Neural cell (in vitro differentiated cells): ENCODE measurements at regions not wholly inside any gene's neighbourhood (a gene's known extent, or its start where the extent isn't known, plus 50 kb on each side); places are given as distances from the start of the nearest gene placed in this dataset.

Experiments used
- H2AFZ ChIP-seq: fragments of 200-600, 300-800 bp; sonication (generic), shearing (Covaris generic); 2 replicates; pipeline ENCODE4 v1.6.0; 2014; ENCODE audit warnings: low read depth, mild to moderate bottlenecking, antibody characterized with exemption, low read length, moderate library complexity
- H3F3A ChIP-seq: fragments of 200-600 bp; shearing (Covaris generic); 2 replicates; pipeline ENCODE4 v1.6.1; 2016; ENCODE audit warnings: mild to moderate bottlenecking, moderate library complexity, mixed read lengths, antibody characterized with exemption, low read length; ENCODE audit not compliant: insufficient read depth, poor library complexity, severe bottlenecking
- H3K27ac ChIP-seq: fragments of 200-600, 300-800 bp; sonication (generic), shearing (Covaris generic); 2 replicates; pipeline ENCODE4 v1.5.1; 2014; ENCODE audit warnings: mild to moderate bottlenecking, low read length, moderate library complexity
- H3K27me3 ChIP-seq: fragments of 300-800, 200-600 bp; sonication (generic), shearing (Covaris generic); 2 replicates; pipeline ENCODE4 v1.6.0; 2014; ENCODE audit warnings: mild to moderate bottlenecking, low read depth, low read length, moderate library complexity; ENCODE audit not compliant: insufficient read depth
- H3K36me3 ChIP-seq: fragments of 300-800, 200-600 bp; sonication (generic), shearing (Covaris generic); 2 replicates; pipeline ENCODE4 v1.5.1; 2014; ENCODE audit warnings: mild to moderate bottlenecking, antibody characterized with exemption, low read length, moderate library complexity; ENCODE audit not compliant: insufficient read depth
- H3K4me2 ChIP-seq: fragments of 300-800, 200-600 bp; sonication (generic), shearing (Covaris generic); 2 replicates; pipeline ENCODE4 v1.6.0; 2014; ENCODE audit warnings: mild to moderate bottlenecking, low read length
- H3K4me3 ChIP-seq: fragments of 300-800, 200-600 bp; sonication (generic), shearing (Covaris generic); 2 replicates; pipeline ENCODE4 v1.5.1; 2014; ENCODE audit warnings: mild to moderate bottlenecking, low read length, moderate library complexity
- H3K79me2 ChIP-seq: fragments of 200-600 bp; shearing (Covaris generic); replicated peaks from 2 replicates; pipeline ENCODE4 v1.6.0; 2014; ENCODE audit warnings: mild to moderate bottlenecking, low read length, moderate library complexity; ENCODE audit not compliant: insufficient read depth
- H3K9ac ChIP-seq: fragments of 300-800, 200-600 bp; sonication (generic), shearing (Covaris generic); 2 replicates; pipeline ENCODE4 v1.6.1; 2016; ENCODE audit warnings: mild to moderate bottlenecking, low read length, mixed read lengths
- H3K9me2 ChIP-seq: fragments of 200-600 bp; shearing (Covaris generic); 2 replicates; pipeline ENCODE4 v1.6.1; 2016; ENCODE audit warnings: mild to moderate bottlenecking, low read length, mixed read lengths; ENCODE audit not compliant: insufficient read depth
- H3K9me3 ChIP-seq: fragments of 200-600, 300-800 bp; sonication (generic), shearing (Covaris generic); 2 replicates; pipeline ENCODE4 v1.6.1; 2016; ENCODE audit warnings: mild to moderate bottlenecking, mixed run types, low read length, moderate library complexity, mixed read lengths
- H4K20me1 ChIP-seq: fragments of 200-600 bp; shearing (Covaris generic); 2 replicates; pipeline ENCODE4 v1.6.1; 2016; ENCODE audit warnings: mild to moderate bottlenecking, mixed run types; ENCODE audit not compliant: insufficient read depth
- EP300 ChIP-seq: fragments of 450-650 bp; conservative IDR thresholded peaks from 2 replicates; pipeline ENCODE4 v1.6.1; 2014; ENCODE audit warnings: antibody characterized with exemption, mild to moderate bottlenecking, moderate library complexity; ENCODE audit not compliant: poor library complexity, severe bottlenecking
- EZH2 ChIP-seq: fragments of 200-600, 300-800 bp; shearing (Covaris generic), sonication (generic); IDR thresholded peaks from 2 replicates; pipeline ENCODE4 v1.6.1; 2014; ENCODE audit warnings: antibody characterized with exemption, low read length, borderline replicate concordance, mild to moderate bottlenecking; ENCODE audit not compliant: insufficient read depth, poor library complexity, severe bottlenecking
- MXI1 ChIP-seq: fragments of 450-650 bp; conservative IDR thresholded peaks from 2 replicates; pipeline ENCODE4 v1.6.1; 2014; ENCODE audit warnings: antibody characterized with exemption, mild to moderate bottlenecking; ENCODE audit not compliant: poor library complexity, severe bottlenecking
- POLR2AphosphoS5 ChIP-seq: IDR thresholded peaks from 2 replicates; pipeline ENCODE4 v1.6.1; 2012
- RAD21 ChIP-seq: fragments of 450-650 bp; conservative IDR thresholded peaks from 2 replicates; pipeline ENCODE4 v1.6.1; 2014; ENCODE audit warnings: antibody characterized with exemption, mild to moderate bottlenecking, moderate library complexity
- SMC3 ChIP-seq: fragments of 450-650 bp; conservative IDR thresholded peaks from 2 replicates; pipeline ENCODE4 v1.6.1; 2014; ENCODE audit warnings: antibody characterized with exemption, mild to moderate bottlenecking, moderate library complexity; ENCODE audit not compliant: poor library complexity
- TAF1 ChIP-seq: IDR thresholded peaks from 2 replicates; pipeline ENCODE4 v1.6.1; 2012; ENCODE audit warnings: low read depth
- TF ChIP-seq, protein P1 (sequence below): IDR thresholded peaks from 2 replicates; pipeline ENCODE4 v1.6.1; 2012; ENCODE audit warnings: borderline replicate concordance
- TF ChIP-seq, protein P2 (sequence below): fragments of 450-650 bp; IDR thresholded peaks from 2 replicates; pipeline ENCODE4 v1.5.1; 2014; ENCODE audit warnings: antibody characterized with exemption, mild to moderate bottlenecking, moderate library complexity; ENCODE audit not compliant: poor library complexity, severe bottlenecking

DNA sequence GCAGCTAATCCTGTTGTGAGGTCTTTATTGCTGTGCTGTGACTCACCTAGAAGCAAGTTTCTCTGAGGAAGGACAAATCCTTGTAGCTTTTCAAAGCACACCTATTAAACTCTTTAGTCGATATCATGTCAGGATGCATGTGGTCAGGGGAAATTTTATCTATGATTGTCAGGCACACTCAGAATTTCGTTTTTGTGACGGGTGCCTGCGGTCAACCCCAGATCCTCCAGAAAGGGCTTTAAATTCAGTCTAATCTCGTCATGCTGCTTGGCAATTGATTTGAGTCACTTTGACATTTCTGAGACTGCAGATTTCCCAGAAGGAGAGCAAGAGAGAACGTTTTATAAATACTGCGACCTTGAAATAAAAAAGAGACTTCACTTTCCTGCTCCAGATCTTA, 316.9 kb downstream of the FGF9 start:
- H3K4me3 ChIP-seq, result no peak overlapping the region
- no peaks in the 10 kb centered on the region for H4K20me1 ChIP-seq
- H3K4me2 ChIP-seq, result no peak overlapping the region
- H3F3A ChIP-seq, result no peaks in the 10 kb centered on the region
- TF ChIP-seq, protein P1, sequence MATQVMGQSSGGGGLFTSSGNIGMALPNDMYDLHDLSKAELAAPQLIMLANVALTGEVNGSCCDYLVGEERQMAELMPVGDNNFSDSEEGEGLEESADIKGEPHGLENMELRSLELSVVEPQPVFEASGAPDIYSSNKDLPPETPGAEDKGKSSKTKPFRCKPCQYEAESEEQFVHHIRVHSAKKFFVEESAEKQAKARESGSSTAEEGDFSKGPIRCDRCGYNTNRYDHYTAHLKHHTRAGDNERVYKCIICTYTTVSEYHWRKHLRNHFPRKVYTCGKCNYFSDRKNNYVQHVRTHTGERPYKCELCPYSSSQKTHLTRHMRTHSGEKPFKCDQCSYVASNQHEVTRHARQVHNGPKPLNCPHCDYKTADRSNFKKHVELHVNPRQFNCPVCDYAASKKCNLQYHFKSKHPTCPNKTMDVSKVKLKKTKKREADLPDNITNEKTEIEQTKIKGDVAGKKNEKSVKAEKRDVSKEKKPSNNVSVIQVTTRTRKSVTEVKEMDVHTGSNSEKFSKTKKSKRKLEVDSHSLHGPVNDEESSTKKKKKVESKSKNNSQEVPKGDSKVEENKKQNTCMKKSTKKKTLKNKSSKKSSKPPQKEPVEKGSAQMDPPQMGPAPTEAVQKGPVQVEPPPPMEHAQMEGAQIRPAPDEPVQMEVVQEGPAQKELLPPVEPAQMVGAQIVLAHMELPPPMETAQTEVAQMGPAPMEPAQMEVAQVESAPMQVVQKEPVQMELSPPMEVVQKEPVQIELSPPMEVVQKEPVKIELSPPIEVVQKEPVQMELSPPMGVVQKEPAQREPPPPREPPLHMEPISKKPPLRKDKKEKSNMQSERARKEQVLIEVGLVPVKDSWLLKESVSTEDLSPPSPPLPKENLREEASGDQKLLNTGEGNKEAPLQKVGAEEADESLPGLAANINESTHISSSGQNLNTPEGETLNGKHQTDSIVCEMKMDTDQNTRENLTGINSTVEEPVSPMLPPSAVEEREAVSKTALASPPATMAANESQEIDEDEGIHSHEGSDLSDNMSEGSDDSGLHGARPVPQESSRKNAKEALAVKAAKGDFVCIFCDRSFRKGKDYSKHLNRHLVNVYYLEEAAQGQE, result no peak
- TF ChIP-seq EZH2 (no peak), SMC3 (no peak), TAF1 (no peak), MXI1 (no peak), POLR2AphosphoS5 (no peak), RAD21 (no peak), EP300 (no peak)
- TF ChIP-seq, protein P2, sequence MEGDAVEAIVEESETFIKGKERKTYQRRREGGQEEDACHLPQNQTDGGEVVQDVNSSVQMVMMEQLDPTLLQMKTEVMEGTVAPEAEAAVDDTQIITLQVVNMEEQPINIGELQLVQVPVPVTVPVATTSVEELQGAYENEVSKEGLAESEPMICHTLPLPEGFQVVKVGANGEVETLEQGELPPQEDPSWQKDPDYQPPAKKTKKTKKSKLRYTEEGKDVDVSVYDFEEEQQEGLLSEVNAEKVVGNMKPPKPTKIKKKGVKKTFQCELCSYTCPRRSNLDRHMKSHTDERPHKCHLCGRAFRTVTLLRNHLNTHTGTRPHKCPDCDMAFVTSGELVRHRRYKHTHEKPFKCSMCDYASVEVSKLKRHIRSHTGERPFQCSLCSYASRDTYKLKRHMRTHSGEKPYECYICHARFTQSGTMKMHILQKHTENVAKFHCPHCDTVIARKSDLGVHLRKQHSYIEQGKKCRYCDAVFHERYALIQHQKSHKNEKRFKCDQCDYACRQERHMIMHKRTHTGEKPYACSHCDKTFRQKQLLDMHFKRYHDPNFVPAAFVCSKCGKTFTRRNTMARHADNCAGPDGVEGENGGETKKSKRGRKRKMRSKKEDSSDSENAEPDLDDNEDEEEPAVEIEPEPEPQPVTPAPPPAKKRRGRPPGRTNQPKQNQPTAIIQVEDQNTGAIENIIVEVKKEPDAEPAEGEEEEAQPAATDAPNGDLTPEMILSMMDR, result no peak
- H3K27me3 ChIP-seq, result no peaks in the 10 kb centered on the region
- H3K9me3 ChIP-seq, result no peaks in the 10 kb centered on the region
- no peak overlapping the region for H3K27ac ChIP-seq
- no peaks in the 10 kb centered on the region for H3K79me2 ChIP-seq
- H3K9ac ChIP-seq, result no peak overlapping the region
- H2AFZ ChIP-seq, result no peak overlapping the region
- H3K36me3 ChIP-seq, result no peaks in the 10 kb centered on the region
- H3K9me2 ChIP-seq, result no peaks in the 10 kb centered on the region

DNA sequence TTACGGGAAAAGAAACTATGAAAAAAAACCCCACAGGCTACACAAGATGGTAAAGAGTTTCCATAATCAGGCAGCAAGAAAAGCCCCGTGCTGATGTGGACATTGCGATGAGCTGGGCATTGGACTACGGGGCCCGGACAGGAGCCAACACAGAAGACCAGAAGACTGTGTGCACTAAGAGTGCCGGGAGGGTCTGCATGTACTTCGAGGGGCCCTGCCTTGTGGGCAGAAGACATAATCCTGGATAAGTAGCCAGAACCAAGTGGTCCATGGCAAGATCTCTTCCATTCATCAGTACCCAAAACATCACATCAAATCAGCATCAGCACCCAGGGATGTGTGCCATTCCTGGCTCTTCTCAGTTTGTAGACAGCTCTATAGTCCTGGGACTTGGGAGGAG, 317.8 kb downstream of the FGF9 start:
- H3K36me3 ChIP-seq, result no peaks in the 10 kb centered on the region
- TF ChIP-seq RAD21, result no peak
- TF ChIP-seq EP300, result no peak
- TF ChIP-seq EZH2, result no peak
- no peak for TF ChIP-seq TAF1
- TF ChIP-seq MXI1, result no peak
- TF ChIP-seq, protein P2, result no peak
- no peak for TF ChIP-seq POLR2AphosphoS5
- no peak for TF ChIP-seq SMC3
- TF ChIP-seq, protein P1, result no peak
- H3K79me2 ChIP-seq, result no peaks in the 10 kb centered on the region
- H3K27me3 ChIP-seq, result no peaks in the 10 kb centered on the region
- H3K9ac ChIP-seq, result no peak overlapping the region
- H4K20me1 ChIP-seq, result no peaks in the 10 kb centered on the region
- H2AFZ ChIP-seq, result no peak overlapping the region
- no peak overlapping the region for H3K4me3 ChIP-seq
- no peak overlapping the region for H3K4me2 ChIP-seq
- H3K27ac ChIP-seq, result no peak overlapping the region
- no peaks in the 10 kb centered on the region for H3K9me3 ChIP-seq
- H3K9me2 ChIP-seq, result no peaks in the 10 kb centered on the region
- no peaks in the 10 kb centered on the region for H3F3A ChIP-seq
